ENCODE measurements at regions not wholly inside any gene's neighbourhood (a gene's known extent, or its start where the extent isn't known, plus 50 kb on each side); places are given as distances from the start of the nearest gene placed in this dataset.

GRCh38 chr4:182169987-182170386 is 73.2 kb upstream of the TENM3 start:
- DNase-seq (ENCODE audit: low spot score), result no peak

DNA sequence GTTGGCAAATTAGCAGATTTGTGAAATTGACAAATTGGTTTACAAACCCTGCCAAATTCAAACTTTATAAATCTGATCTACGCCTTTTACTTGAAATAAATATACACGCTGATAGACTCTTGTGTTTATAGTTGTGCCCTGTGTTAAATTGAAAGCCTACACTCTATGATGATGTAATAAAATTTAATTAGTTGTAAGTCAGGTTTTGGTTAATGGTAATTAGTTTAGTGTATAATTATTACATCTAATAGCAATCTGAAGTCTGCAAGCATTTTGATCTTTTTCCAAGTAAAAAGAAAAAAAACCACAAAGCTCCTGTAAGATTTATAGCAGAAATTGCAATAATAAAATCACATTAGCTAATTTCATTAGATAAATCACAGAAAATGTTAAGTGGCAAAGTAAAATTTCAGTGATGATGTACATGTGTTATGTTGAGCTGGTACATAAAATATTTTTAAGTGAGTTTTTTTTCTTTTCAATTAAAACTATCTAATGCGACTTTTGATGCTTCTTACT is 72.7 kb upstream of the TENM3 start:
- no peak for DNase-seq (ENCODE audit: low spot score)

GRCh38 chr4:182174979-182175378 is 68.2 kb upstream of the TENM3 start:
- DNase-seq (ENCODE audit: low spot score), result no peak

DNA sequence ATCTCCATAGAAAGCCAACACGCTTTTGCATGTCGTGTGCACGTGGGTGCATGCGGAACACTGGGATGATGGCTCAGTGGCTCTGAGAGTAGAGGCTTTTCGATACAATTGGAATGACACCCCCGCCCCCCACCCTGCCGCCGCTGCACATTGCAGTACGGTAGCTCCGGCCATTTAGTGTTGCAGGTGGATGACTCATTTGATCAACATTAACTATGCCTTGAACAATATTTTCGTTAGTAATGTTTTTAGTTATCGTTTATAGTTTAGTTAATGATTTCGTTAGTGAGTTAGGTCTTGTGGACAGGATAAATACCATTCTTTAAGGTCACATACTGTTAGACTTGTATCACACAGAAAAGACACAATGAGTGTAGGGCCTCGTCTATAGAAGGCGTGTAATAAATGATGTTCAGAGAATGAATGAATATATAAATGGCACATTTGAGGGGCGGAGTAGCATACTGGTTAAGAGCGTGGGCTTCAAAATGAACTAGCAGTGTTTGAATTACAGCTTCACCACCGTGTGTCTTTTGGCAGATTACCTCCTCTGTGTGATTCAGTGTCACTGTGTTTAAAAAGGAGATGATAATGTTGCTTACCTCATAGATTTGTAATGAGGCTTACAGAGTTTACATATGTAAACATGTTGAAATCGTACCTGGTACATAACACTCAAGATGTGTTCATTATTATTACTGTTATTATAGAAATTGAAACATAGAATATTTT is 67.2 kb upstream of the TENM3 start:
- DNase-seq (ENCODE audit: low spot score), result no peak

DNA sequence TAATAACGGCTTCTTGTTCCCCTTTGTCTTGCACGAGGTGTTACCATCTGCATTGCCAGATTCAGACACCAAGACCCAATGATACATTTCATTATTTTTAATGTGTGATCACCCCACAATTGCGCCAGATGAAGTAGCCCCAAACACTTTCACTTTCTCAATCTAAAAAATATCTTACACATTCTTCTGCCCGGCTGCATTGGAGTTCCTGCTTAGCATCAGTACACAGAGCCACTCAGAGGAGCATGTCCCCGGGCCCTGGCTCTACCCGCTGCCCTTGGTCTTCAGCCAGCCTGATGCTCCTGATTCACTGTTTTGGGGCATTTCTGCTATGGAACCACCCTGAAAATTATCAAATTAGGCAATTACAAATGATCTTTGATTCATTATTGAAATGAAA is 66.0 kb upstream of the TENM3 start:
- DNase-seq (ENCODE audit: low spot score), result no peak

DNA sequence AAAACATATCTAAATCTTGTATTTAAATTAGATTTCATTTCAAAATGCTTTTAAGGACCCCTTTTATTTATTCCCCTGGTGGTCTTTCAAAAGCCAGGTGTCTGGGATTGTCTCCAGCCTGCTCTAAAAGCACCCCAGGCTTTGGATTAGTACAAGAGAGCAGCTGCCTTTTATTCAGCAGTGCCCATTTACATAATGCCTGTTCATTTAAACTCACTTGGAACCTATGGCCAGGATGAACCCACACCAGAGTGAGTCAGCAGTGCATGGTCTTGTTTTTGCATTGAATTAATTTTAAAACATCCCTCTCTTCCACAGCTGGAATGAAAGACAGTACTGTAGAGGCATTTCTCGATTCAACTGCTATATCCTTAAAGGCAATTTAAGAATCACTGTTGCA is 64.1 kb upstream of the TENM3 start:
- peak; percentile 71 for DNase-seq (ENCODE audit: low spot score)

GRCh38 chr4:182179751-182180150 is 63.5 kb upstream of the TENM3 start:
- DNase-seq (ENCODE audit: low spot score), result peak; percentile 41

GRCh38 chr4:182185491-182185890 is 57.7 kb upstream of the TENM3 start:
- DNase-seq (ENCODE audit: low spot score), result no peak

- DNase-seq (ENCODE audit: low spot score), result no peak
Measured at GRCh38 chr4:182187674-182188073, 55.5 kb upstream of the TENM3 start.

GRCh38 chr4:182188622-182189021 is 54.6 kb upstream of the TENM3 start:
- DNase-seq (ENCODE audit: low spot score), result no peak

- DNase-seq (ENCODE audit: low spot score), result peak; percentile 77
Measured at GRCh38 chr4:182189103-182189878, 53.9 kb upstream of the TENM3 start.

GRCh38 chr4:182190306-182190705 is 52.9 kb upstream of the TENM3 start:
- no peak for DNase-seq (ENCODE audit: low spot score)

- DNase-seq (ENCODE audit: low spot score), result no peak
Measured at GRCh38 chr4:182192511-182193181, 50.6 kb upstream of the TENM3 start.

- DNase-seq (ENCODE audit: low spot score), result no peak
Measured at GRCh38 chr4:182193311-182193710, 49.9 kb upstream of the TENM3 start.

Data from umbilical cord (tissue), 1 donor.